Osteocyte (in vitro differentiated cells): ENCODE measurements at regions not wholly inside any gene's neighbourhood (a gene's known extent, or its start where the extent isn't known, plus 50 kb on each side); places are given as distances from the start of the nearest gene placed in this dataset.
A peak's percentile ranks its signal among the peaks of the same experiment; 100 is the strongest.

Experiments
- DNase-seq: peaks from one replicate; pipeline ENCODE4 v3.0.0; 2021; ENCODE audit warnings: mixed read lengths; ENCODE audit not compliant: unreplicated experiment; ENCODE audit errors: extremely low spot score
- H3K27ac Mint-ChIP-seq: one replicate; pipeline ENCODE4 v1.8.0; 2021; ENCODE audit warnings: mild to moderate bottlenecking, mixed read lengths; ENCODE audit not compliant: unreplicated experiment
- H3K27me3 Mint-ChIP-seq: one replicate; pipeline ENCODE4 v1.8.0; 2021; ENCODE audit warnings: mixed read lengths; ENCODE audit not compliant: unreplicated experiment
- H3K36me3 Mint-ChIP-seq: one replicate; pipeline ENCODE4 v1.8.0; 2021; ENCODE audit warnings: mixed read lengths; ENCODE audit not compliant: unreplicated experiment
- H3K4me1 Mint-ChIP-seq: one replicate; pipeline ENCODE4 v1.8.0; 2021; ENCODE audit warnings: mixed read lengths; ENCODE audit not compliant: unreplicated experiment
- H3K4me3 Mint-ChIP-seq: one replicate; pipeline ENCODE4 v1.8.0; 2021; ENCODE audit warnings: mild to moderate bottlenecking, moderate library complexity, mixed read lengths; ENCODE audit not compliant: unreplicated experiment
- H3K9me3 Mint-ChIP-seq: one replicate; pipeline ENCODE4 v1.8.0; 2021; ENCODE audit warnings: mixed read lengths; ENCODE audit not compliant: unreplicated experiment
- TF ChIP-seq, protein P1 (sequence below): fragments of 200-600 bp; sonication (generic); IDR thresholded peaks from 2 replicates; pipeline ENCODE4 v1.5.0; 2021; ENCODE audit warnings: antibody characterized with exemption, mild to moderate bottlenecking, moderate library complexity

DNA sequence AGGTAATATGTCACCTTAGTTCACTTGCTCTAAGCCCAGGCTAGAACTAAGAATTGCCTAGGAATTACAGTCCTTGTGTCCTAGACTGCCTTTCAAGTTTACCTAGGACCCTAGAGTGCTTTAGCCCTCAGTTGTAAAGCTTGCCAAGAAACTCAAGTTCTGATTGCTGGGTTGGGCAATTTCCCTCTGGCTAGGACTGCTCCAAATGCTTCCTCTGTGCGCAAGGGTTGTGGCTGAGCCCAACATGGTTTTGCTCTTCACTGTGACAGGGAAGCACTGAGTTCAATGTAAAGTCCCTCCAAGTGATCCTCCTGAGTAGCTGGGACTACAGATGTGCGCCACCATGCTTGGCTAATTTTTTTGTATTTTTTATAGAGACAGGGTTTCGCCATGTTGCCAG lies 102.3 kb upstream of the NEK7 start:
- DNase-seq = no peak
- Mint-ChIP-seq H3K4me1 (no peaks in the 10 kb centered on the region), H3K4me3 (no peak overlapping the region), H3K27ac (no peak overlapping the region), H3K9me3 (peaks cover 29% of the 10 kb centered on the region), H3K27me3 (peaks cover 5% of the 10 kb centered on the region), H3K36me3 (peaks cover 5% of the 10 kb centered on the region)
- TF ChIP-seq, protein P1, sequence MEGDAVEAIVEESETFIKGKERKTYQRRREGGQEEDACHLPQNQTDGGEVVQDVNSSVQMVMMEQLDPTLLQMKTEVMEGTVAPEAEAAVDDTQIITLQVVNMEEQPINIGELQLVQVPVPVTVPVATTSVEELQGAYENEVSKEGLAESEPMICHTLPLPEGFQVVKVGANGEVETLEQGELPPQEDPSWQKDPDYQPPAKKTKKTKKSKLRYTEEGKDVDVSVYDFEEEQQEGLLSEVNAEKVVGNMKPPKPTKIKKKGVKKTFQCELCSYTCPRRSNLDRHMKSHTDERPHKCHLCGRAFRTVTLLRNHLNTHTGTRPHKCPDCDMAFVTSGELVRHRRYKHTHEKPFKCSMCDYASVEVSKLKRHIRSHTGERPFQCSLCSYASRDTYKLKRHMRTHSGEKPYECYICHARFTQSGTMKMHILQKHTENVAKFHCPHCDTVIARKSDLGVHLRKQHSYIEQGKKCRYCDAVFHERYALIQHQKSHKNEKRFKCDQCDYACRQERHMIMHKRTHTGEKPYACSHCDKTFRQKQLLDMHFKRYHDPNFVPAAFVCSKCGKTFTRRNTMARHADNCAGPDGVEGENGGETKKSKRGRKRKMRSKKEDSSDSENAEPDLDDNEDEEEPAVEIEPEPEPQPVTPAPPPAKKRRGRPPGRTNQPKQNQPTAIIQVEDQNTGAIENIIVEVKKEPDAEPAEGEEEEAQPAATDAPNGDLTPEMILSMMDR = no peak

DNA sequence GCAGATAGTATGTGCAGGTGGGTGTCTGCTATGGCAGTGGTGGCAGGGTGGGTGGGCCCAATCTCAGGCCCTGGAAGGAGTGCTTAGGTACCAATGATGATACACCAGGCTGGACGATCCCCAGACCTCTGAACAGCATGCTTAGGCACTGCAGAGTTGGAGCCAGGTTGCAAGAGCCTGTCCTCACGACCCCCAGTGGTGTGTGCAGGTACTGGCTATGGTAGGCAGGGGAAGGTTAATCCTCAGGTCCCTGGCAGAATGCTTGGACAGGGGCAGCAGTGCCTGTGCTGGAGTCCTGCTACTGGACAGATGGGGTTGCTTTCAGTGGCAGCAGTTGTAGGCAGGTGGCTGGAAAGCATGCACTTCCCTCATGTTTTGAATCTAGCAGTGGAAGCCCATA lies 100.5 kb upstream of the NEK7 start:
- H3K4me1 Mint-ChIP-seq = no peaks in the 10 kb centered on the region
- TF ChIP-seq, protein P1 = no peak
- peaks cover 5% of the 10 kb centered on the region for H3K27me3 Mint-ChIP-seq
- H3K36me3 Mint-ChIP-seq = peaks cover 3% of the 10 kb centered on the region
- no peak overlapping the region for H3K4me3 Mint-ChIP-seq
- no peak for DNase-seq
- peaks cover 15% of the 10 kb centered on the region for H3K9me3 Mint-ChIP-seq
- no peak overlapping the region for H3K27ac Mint-ChIP-seq

- H3K27ac Mint-ChIP-seq = no peak overlapping the region
- no peaks in the 10 kb centered on the region for H3K9me3 Mint-ChIP-seq
- no peaks in the 10 kb centered on the region for H3K27me3 Mint-ChIP-seq
- TF ChIP-seq, protein P1 = no peak
- DNase-seq = no peak
- peaks cover 3% of the 10 kb centered on the region for H3K4me1 Mint-ChIP-seq
- peaks cover 3% of the 10 kb centered on the region for H3K36me3 Mint-ChIP-seq
- H3K4me3 Mint-ChIP-seq = no peak overlapping the region
Measured at GRCh38 chr1:198064181-198064580, 92.6 kb upstream of the NEK7 start.

GRCh38 chr1:198068285-198068684 lies 88.5 kb upstream of the NEK7 start:
- Mint-ChIP-seq H3K36me3 (no peaks in the 10 kb centered on the region), H3K4me3 (no peak overlapping the region), H3K27me3 (no peaks in the 10 kb centered on the region), H3K27ac (no peak overlapping the region), H3K9me3 (peaks cover 8% of the 10 kb centered on the region), H3K4me1 (peaks cover 3% of the 10 kb centered on the region)
- TF ChIP-seq, protein P1 = no peak
- no peak for DNase-seq

GRCh38 chr1:198072177-198072576 lies 84.6 kb upstream of the NEK7 start:
- Mint-ChIP-seq H3K4me3 (no peak overlapping the region), H3K9me3 (peaks cover 8% of the 10 kb centered on the region), H3K27me3 (no peaks in the 10 kb centered on the region), H3K27ac (no peak overlapping the region), H3K36me3 (no peaks in the 10 kb centered on the region), H3K4me1 (no peaks in the 10 kb centered on the region)
- DNase-seq = no peak
- TF ChIP-seq, protein P1 = peak; percentile 34
